CD4-positive, alpha-beta T cell (primary cell): ENCODE measurements at regions not wholly inside any gene's neighbourhood (a gene's known extent, or its start where the extent isn't known, plus 50 kb on each side); places are given as distances from the start of the nearest gene placed in this dataset.

ENCODE experiments used
- ATAC-seq: fragments of 200-7000 bp; cut with Tn5 transposase; one replicate; pipeline ENCODE4 v1.10.0; 2022; ENCODE audit warnings: mild to moderate bottlenecking; ENCODE audit not compliant: poor library complexity
- CTCF ChIA-PET: fragments of 350-600 bp; sonication (Branson Sonifier 250); formaldehyde crosslinking; loops from one replicate; lab custom pipeline; 2021; ENCODE audit warnings: antibody characterized with exemption, inconsistent platforms; lab: Charles Lee
- POLR2A ChIA-PET: fragments of 350-600 bp; sonication (Branson Sonifier 250); formaldehyde crosslinking; loops from one replicate; lab custom pipeline; 2021; ENCODE audit warnings: antibody characterized with exemption, inconsistent platforms; lab: Charles Lee
- DNase-seq, 14 experiments: peaks; one replicate each; pipeline ENCODE4 v3.0.0-alpha.2; 2013 to 2020; ENCODE audit warnings: mixed read lengths in 2 of 14
- H3K27ac ChIP-seq, 2 donors: one replicate each; pipeline versions ENCODE4 v1.5.1 to v1.7.0; 2013; ENCODE audit warnings: low read length in 2 of 2, low read depth in 1 of 2, mild to moderate bottlenecking in 1 of 2
- H3K27me3 ChIP-seq, 2 experiments: 1 replicate in 1 of 2; 2 replicates in 1 of 2; pipeline versions ENCODE4 v1.6.1 to v1.7.0; 2013; ENCODE audit warnings: low read length in 2 of 2, control low read depth in 1 of 2, mild to moderate bottlenecking in 1 of 2, moderate library complexity in 1 of 2; ENCODE audit not compliant: insufficient read depth in 2 of 2, control insufficient read depth in 1 of 2
- H3K36me3 ChIP-seq: one replicate; pipeline ENCODE4 v1.6.1; 2013; ENCODE audit warnings: low read length, control low read depth; ENCODE audit not compliant: insufficient read depth
- H3K4me1 ChIP-seq: one replicate; pipeline ENCODE4 v1.6.1; 2013; ENCODE audit warnings: low read length, control low read depth; ENCODE audit not compliant: insufficient read depth
- H3K4me3 ChIP-seq: one replicate; pipeline ENCODE4 v1.5.1; 2013; ENCODE audit warnings: mild to moderate bottlenecking, low read length, moderate library complexity
- H3K9me3 ChIP-seq, 2 experiments: 1 replicate in 1 of 2; 2 replicates in 1 of 2; pipeline versions ENCODE4 v1.6.1 to v1.7.0; 2013; ENCODE audit warnings: low read length in 2 of 2, mild to moderate bottlenecking in 2 of 2, control low read depth in 1 of 2, moderate library complexity in 1 of 2; ENCODE audit not compliant: control insufficient read depth in 1 of 2, insufficient read depth in 1 of 2
- H3K27ac Mint-ChIP-seq: one replicate; pipeline ENCODE4 v1.8.0; 2020; ENCODE audit warnings: mixed read lengths
- H3K27me3 Mint-ChIP-seq: one replicate; pipeline ENCODE4 v1.8.0; 2021; ENCODE audit warnings: mixed read lengths
- H3K36me3 Mint-ChIP-seq: one replicate; pipeline ENCODE4 v1.8.0; 2021; ENCODE audit warnings: low read depth, mixed read lengths
- H3K4me1 Mint-ChIP-seq: one replicate; pipeline ENCODE4 v1.8.0; 2021; ENCODE audit warnings: low read depth, mixed read lengths
- H3K4me3 Mint-ChIP-seq: one replicate; pipeline ENCODE4 v1.8.0; 2020; ENCODE audit warnings: mild to moderate bottlenecking, mixed read lengths
- H3K9me3 Mint-ChIP-seq: one replicate; pipeline ENCODE4 v1.8.0; 2020; ENCODE audit warnings: mixed read lengths
- intact Hi-C, 2 experiments: fragments of 100-400 bp; cut with DNase I in 1 of 2; cut with micrococcal nuclease in 1 of 2; formaldehyde crosslinking; loops; one replicate each; pipeline versions ENCODE4 v1.15.1 to v1.9.0; 2023 to 2025; cut with DNase I, micrococcal nuclease
- TF ChIP-seq, protein P1 (sequence below): fragments of 200-600 bp; IDR thresholded peaks from one replicate; pipeline ENCODE4 v1.8.0; 2022; ENCODE audit warnings: antibody characterized with exemption, mild to moderate bottlenecking

DNA sequence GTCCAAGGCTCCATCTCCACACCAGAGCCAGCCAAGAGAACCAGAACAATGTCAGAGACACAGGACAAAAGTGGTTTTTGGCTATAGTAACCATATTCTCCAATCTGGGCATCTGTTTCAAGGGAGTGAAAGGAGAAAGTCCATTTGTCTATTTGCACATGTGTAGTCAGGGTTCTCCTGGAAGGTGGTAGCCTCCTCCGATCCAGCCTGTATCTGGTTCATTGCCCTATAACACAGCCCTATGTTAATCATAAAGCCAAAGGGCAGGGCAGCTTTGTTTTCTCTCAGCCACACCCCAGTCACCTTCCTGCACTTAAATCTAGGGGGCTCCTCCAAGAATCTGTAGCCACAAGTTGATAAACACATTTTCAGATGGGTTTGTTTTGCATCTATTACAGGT lies 128.1 kb upstream of the ADPGK start:
- no peaks in the 10 kb centered on the region for H3K27me3 ChIP-seq
- ChIA-PET POLR2A (no interaction called here), CTCF (no interaction called here)
- TF ChIP-seq, protein P1, sequence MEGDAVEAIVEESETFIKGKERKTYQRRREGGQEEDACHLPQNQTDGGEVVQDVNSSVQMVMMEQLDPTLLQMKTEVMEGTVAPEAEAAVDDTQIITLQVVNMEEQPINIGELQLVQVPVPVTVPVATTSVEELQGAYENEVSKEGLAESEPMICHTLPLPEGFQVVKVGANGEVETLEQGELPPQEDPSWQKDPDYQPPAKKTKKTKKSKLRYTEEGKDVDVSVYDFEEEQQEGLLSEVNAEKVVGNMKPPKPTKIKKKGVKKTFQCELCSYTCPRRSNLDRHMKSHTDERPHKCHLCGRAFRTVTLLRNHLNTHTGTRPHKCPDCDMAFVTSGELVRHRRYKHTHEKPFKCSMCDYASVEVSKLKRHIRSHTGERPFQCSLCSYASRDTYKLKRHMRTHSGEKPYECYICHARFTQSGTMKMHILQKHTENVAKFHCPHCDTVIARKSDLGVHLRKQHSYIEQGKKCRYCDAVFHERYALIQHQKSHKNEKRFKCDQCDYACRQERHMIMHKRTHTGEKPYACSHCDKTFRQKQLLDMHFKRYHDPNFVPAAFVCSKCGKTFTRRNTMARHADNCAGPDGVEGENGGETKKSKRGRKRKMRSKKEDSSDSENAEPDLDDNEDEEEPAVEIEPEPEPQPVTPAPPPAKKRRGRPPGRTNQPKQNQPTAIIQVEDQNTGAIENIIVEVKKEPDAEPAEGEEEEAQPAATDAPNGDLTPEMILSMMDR = no peak
- Mint-ChIP-seq H3K4me3 (no peak overlapping the region), H3K9me3 (no peaks in the 10 kb centered on the region), H3K4me1 (no peaks in the 10 kb centered on the region), H3K27me3 (peaks cover 5% of the 10 kb centered on the region), H3K27ac (no peak overlapping the region), H3K36me3 (no peaks in the 10 kb centered on the region)
- no peak overlapping the region for H3K27ac ChIP-seq
- DNase-seq (no peak), ATAC-seq (no peak)
- no peaks in the 10 kb centered on the region for H3K4me1 ChIP-seq
- intact Hi-C loops = no loop called here
- H3K9me3 ChIP-seq = no peaks in the 10 kb centered on the region
- no peaks in the 10 kb centered on the region for H3K36me3 ChIP-seq
- H3K4me3 ChIP-seq = no peak overlapping the region

DNA sequence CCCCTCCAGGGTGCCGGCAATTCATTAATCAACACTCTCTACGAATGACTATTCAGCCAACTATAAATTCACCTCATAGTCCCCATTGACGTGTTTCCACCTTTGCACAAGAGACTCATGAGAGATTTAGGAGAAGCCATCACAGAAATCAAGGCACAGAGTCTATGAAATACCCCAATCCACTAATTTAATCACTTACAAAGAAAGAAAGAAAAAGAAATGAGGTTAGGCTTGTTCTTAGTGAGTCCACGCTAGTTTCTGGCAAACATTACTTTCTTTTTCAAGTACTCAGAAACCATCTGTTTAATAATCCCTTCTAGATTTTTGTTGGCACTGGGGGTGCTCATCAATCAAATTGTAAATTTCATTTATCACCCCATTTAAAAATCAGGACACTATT lies 125.2 kb upstream of the ADPGK start:
- DNase-seq (no peak), ATAC-seq (no peak)
- Histone ChIP-seq H3K27me3 (peaks cover 0 to 2% of the 10 kb centered on the region in 2 experiments), H3K36me3 (no peaks in the 10 kb centered on the region), H3K4me1 (no peaks in the 10 kb centered on the region), H3K9me3 (no peaks in the 10 kb centered on the region), H3K4me3 (no peak overlapping the region), H3K27ac (no peak overlapping the region)
- POLR2A ChIA-PET = no interaction called here
- TF ChIP-seq, protein P1 = no peak
- no peaks in the 10 kb centered on the region for H3K9me3 Mint-ChIP-seq
- H3K36me3 Mint-ChIP-seq = no peaks in the 10 kb centered on the region
- H3K27me3 Mint-ChIP-seq = peaks cover 16% of the 10 kb centered on the region
- H3K4me3 Mint-ChIP-seq = no peak overlapping the region
- CTCF ChIA-PET = no interaction called here
- H3K27ac Mint-ChIP-seq = no peak overlapping the region
- H3K4me1 Mint-ChIP-seq = no peaks in the 10 kb centered on the region
- intact Hi-C loops = no loop called here

DNA sequence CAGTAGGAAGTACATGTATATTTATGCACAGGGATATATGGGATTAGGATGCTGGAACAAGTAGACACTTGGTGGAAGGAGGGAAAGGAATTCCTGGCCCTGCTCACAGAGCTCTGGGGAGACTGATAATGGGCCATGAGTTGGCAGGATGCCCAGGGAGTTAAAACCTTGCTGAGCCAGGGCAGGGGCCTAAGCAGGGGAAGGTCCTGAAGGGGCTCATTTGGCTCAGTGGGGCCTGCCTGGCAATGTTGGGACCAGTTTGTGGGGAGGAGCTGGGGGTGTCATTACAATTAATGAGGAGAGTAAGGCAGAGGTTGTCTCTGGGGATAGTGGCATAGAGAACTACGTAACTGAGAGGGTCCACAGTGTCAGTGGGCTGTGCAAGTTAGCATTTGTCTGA lies 124.2 kb upstream of the ADPGK start:
- Mint-ChIP-seq H3K27ac (no peak overlapping the region), H3K4me1 (no peaks in the 10 kb centered on the region), H3K27me3 (peaks cover 24% of the 10 kb centered on the region), H3K9me3 (no peaks in the 10 kb centered on the region), H3K36me3 (no peaks in the 10 kb centered on the region), H3K4me3 (no peak overlapping the region)
- Histone ChIP-seq H3K9me3 (no peaks in the 10 kb centered on the region), H3K4me3 (no peak overlapping the region), H3K27me3 (peaks cover 4 to 5% of the 10 kb centered on the region in 2 experiments), H3K27ac (no peak overlapping the region), H3K4me1 (no peaks in the 10 kb centered on the region), H3K36me3 (no peaks in the 10 kb centered on the region)
- no peak for DNase-seq
- POLR2A ChIA-PET = no interaction called here
- intact Hi-C loops = no loop called here
- TF ChIP-seq, protein P1 = no peak
- CTCF ChIA-PET = no interaction called here
- no peak for ATAC-seq
